GM21825 (cell line): ENCODE measurements at regions not wholly inside any gene's neighbourhood (a gene's known extent, or its start where the extent isn't known, plus 50 kb on each side); places are given as distances from the start of the nearest gene placed in this dataset.
"Not testable (repeated sequence)": the region's sequence is repeated elsewhere in the genome, so short reads cannot be mapped to it uniquely, and the experiment has no call there.

Source experiments
- ATAC-seq: cut with Tn5 transposase; IDR thresholded peaks from one replicate; pipeline ENCODE4 v1.9.1; 2021; ENCODE audit warnings: mild to moderate bottlenecking, moderate library complexity; ENCODE audit not compliant: unreplicated experiment

- ATAC-seq: not testable (repeated sequence)
Measured at GRCh38 chr11:37840345-37840744, 1242.3 kb upstream of the RAG2 start.

- no peak for ATAC-seq
Measured at GRCh38 chr11:37830529-37830928, 1232.5 kb upstream of the RAG2 start.

DNA sequence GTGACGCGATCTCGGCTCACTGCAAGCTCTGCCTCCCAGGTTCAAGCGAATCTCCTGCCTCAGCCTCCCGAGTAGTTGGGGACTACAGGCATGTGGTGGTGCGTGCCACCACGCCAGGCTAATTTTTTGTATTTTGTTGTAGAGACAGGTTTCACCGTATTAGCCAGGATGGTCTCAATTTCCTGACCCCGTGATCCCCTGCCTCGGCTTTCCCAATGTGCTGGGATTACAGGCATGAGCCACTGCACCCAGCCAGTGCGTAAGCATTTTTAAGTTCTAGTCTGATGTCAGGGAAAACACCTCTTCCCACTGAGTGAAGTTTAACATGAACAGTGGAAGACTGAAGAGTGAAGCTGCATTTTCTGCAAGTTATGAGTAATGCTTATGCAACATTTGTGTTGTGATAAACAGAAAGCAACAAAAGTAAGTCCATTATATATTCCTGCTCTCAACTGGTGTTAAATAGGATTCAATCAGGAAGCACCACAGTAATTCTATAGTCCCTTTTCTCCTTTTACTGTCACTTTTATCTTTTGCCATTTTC is 1219.8 kb upstream of the RAG2 start:
- ATAC-seq: no peak

- no peak for ATAC-seq
Measured at GRCh38 chr11:37812281-37812880, 1214.3 kb upstream of the RAG2 start.

GRCh38 chr11:37811349-37811748 is 1213.3 kb upstream of the RAG2 start:
- no peak for ATAC-seq

- ATAC-seq: no peak
Measured at GRCh38 chr11:37804666-37805065, 1206.6 kb upstream of the RAG2 start.

GRCh38 chr11:37788141-37788877 is 1190.3 kb upstream of the RAG2 start:
- no peak for ATAC-seq

GRCh38 chr11:37786214-37786755 is 1188.2 kb upstream of the RAG2 start:
- ATAC-seq: no peak

- no peak for ATAC-seq
Measured at GRCh38 chr11:37774441-37774840, 1176.4 kb upstream of the RAG2 start.

DNA sequence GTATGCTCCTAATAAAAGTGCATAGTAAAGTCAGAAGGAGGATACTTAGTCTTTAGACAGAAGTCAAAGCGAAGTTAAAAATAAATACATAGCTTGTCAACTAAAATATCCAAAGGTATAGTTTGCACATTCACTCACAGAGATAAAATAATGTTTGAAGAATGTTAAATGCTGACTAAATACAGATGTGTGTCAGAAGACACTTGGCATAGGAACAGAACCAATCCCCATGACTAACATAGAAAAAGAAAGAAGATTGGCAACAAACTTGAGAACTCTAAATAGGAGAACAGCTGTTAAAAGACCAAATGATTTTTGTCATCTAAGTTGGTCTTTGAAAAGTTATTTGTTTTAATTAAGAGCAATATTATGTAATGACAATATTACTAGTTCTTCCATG is 1172.1 kb upstream of the RAG2 start:
- no peak for ATAC-seq

- ATAC-seq: no peak
Measured at GRCh38 chr11:37762079-37762478, 1164.0 kb upstream of the RAG2 start.

GRCh38 chr11:37755521-37755920 is 1157.5 kb upstream of the RAG2 start:
- no peak for ATAC-seq

DNA sequence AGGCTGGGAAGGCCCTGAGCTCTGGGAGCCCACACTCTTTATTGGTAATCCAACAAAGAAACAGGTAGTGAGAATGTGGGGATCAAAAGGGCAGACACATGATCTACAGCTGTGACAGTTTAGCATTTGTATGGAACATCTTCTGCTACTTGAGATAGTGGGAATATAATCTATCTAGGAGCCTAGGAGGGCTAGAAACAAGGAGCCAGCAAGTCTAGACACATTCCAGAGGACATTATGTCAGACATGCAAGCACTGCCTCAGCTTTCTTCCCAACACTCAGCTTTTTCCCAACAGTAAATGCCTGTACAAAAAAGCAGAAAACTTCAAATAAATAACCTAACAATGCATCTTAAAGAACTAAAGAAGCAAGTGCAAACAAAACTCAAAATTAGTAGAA is 1150.6 kb upstream of the RAG2 start:
- no peak for ATAC-seq

DNA sequence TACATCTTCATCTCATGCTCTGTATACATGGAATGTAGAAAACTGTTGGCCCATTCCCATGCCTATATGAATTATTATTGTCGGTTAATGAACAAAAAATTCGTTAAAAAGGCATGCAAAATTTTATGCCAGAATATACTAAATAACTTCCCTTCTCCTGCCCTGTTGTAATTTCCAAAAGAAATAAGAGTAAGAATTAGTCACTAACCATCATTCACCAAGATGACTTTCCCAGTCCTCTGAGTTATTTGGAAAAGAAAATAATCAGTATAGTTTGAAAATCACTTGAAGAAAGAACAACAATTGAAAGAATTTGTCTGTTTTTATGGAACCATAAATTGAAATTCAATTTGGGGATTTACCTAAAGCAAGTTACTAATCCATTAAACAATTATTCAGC is 1149.1 kb upstream of the RAG2 start:
- ATAC-seq: no peak

GRCh38 chr11:37727371-37727770 is 1129.3 kb upstream of the RAG2 start:
- ATAC-seq: no peak

DNA sequence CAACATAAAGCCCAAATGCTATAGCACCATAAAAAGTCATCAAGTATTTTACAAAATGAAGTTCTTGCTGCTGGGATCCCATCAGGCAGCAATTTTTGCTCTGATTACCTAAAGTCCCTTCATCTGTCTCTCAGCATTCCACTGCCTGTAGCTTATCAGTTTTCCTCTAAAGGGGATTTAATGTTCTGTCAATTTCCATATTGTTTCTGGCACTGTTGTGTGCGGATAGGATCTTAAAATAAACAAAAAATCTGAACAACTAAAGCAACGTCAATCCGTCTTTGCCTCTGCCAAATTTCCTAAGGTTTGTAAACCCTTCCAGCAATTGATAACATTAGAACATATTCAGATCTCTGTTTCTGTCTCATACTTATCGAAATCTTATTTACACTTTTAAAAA is 1126.3 kb upstream of the RAG2 start:
- no peak for ATAC-seq

- ATAC-seq: no peak
Measured at GRCh38 chr11:37721485-37721884, 1123.4 kb upstream of the RAG2 start.

DNA sequence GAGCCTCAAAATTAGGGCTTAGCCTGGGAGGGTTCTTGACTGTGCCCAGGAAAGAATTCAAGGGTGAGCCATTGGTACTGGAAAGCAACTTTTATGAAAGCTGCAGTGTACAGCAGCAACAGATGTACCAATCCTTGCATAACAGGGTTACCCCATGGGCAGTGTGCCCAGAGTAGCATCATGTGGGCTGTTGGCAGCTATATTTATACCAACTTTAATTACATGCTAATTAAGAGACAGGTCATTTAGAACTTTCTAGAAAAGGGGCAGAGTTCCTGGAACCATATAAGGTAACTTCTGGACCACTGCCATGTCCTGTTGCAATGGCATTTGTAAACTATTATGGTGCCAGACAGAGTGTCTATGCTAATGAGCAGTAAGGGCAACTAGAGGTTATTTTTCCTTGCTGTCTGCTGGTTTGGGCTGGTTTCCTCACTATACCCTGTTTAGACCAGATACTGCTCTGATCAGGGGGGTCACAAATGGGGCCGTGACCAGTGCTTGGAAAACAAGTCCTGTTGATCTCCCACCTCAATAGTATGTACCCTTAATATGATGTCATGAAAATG is 1120.5 kb upstream of the RAG2 start:
- no peak for ATAC-seq

GRCh38 chr11:37712251-37712650 is 1114.2 kb upstream of the RAG2 start:
- ATAC-seq: no peak

DNA sequence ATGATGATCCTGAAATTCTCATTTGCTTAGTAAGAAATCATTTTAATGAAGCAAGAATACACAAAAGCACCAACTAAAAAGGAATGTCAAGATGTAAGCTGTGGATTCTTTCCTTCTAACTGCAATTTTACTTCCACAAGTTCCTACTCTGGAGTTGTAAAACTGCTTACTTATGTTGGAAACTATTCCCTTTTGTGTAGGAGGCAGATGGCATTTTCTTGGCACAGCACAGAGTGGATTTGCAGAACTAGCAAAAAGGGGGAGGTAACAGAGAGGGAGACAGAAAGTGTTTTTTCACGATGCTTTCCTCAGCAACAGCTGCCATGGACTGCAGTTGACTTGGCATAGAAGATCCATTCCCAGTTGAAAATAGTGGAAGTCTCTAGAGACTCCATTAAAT is 1112.0 kb upstream of the RAG2 start:
- ATAC-seq: no peak

DNA sequence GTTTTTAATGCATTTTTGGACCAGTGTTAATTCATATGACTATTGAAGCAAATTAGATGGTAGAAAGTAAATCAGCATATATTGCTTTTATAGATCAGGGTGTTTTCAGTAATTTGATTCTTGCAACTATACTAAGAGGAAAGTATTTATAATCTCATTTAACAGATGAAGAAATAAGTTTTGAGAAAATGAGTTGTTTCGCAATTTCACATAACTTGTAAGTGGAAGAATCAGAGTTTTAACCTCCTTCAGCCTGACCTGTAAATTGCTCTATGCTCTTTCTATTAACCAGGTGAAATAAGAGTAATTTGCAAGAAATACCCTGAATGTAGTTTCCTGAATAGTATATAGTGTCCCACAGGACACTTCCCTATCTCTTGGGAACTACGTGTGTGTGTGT is 1106.8 kb upstream of the RAG2 start:
- ATAC-seq: no peak

GRCh38 chr11:37699644-37700043 is 1101.6 kb upstream of the RAG2 start:
- no peak for ATAC-seq
